GM23338 (cell line): ENCODE measurements at regions not wholly inside any gene's neighbourhood (a gene's known extent, or its start where the extent isn't known, plus 50 kb on each side); places are given as distances from the start of the nearest gene placed in this dataset.

ENCODE experiments used
- ATAC-seq: fragments of 200-7000 bp; cut with Tn5 transposase; 3 replicates; pipeline ENCODE4 v1.9.1; 2020
- DNase-seq: peaks from one replicate; pipeline ENCODE4 v3.0.0-alpha.2; 2015; ENCODE audit warnings: low spot score
- H2AFZ ChIP-seq: fragments of 200-600 bp; sonication (generic); 2 replicates; pipeline ENCODE4 v1.8.0; 2016; ENCODE audit warnings: antibody characterized with exemption, mild to moderate bottlenecking, moderate library complexity
- H3F3A ChIP-seq: fragments of 200-600 bp; sonication (generic); replicated peaks from 2 replicates; pipeline ENCODE4 v1.8.0; 2017; ENCODE audit warnings: antibody characterized with exemption, mixed run types, low read depth
- H3K27ac ChIP-seq: fragments of 200-600 bp; sonication (generic); 2 replicates; pipeline ENCODE4 v1.6.1; 2016; ENCODE audit warnings: low read depth
- H3K27me3 ChIP-seq: fragments of 200-600 bp; sonication (generic); 2 replicates; pipeline ENCODE4 v1.8.0; 2016; ENCODE audit warnings: mild to moderate bottlenecking, mixed run types, moderate library complexity; ENCODE audit not compliant: insufficient read depth
- H3K36me3 ChIP-seq: fragments of 200-600 bp; sonication (generic); 2 replicates; pipeline ENCODE4 v1.8.0; 2016; ENCODE audit warnings: mild to moderate bottlenecking; ENCODE audit not compliant: insufficient read depth
- H3K4me1 ChIP-seq: fragments of 200-600 bp; sonication (generic); 2 replicates; pipeline ENCODE4 v1.8.0; 2016; ENCODE audit warnings: mild to moderate bottlenecking, moderate library complexity; ENCODE audit not compliant: insufficient read depth
- H3K4me2 ChIP-seq: fragments of 200-600 bp; sonication (generic); 2 replicates; pipeline ENCODE4 v1.7.1; 2017; ENCODE audit warnings: mixed run types
- H3K4me3 ChIP-seq: fragments of 200-600 bp; sonication (generic); 2 replicates; pipeline ENCODE4 v1.6.1; 2016; ENCODE audit warnings: mixed run types
- H3K79me2 ChIP-seq: fragments of 200-600 bp; sonication (generic); replicated peaks from 2 replicates; pipeline ENCODE4 v1.8.0; 2017; ENCODE audit warnings: mild to moderate bottlenecking; ENCODE audit not compliant: insufficient read depth
- H3K9me2 ChIP-seq: fragments of 200-600 bp; sonication (generic); 2 replicates; pipeline ENCODE4 v1.8.0; 2017; ENCODE audit not compliant: insufficient read depth
- H4K20me1 ChIP-seq: fragments of 200-600 bp; sonication (generic); replicated peaks from 2 replicates; pipeline ENCODE4 v1.8.0; 2017; ENCODE audit warnings: mild to moderate bottlenecking; ENCODE audit not compliant: insufficient read depth
- H3K27ac Mint-ChIP-seq: 2 replicates; pipeline ENCODE4 v1.8.0; 2020; ENCODE audit warnings: inconsistent platforms, mild to moderate bottlenecking, moderate library complexity, mixed read lengths
- H3K27me3 Mint-ChIP-seq: 3 replicates; pipeline ENCODE4 v1.8.0; 2022; ENCODE audit warnings: low read depth, mild to moderate bottlenecking, moderate library complexity, mixed read lengths, inconsistent platforms; ENCODE audit not compliant: insufficient read depth, poor library complexity
- H3K36me3 Mint-ChIP-seq: 3 replicates; pipeline ENCODE4 v1.8.0; 2021; ENCODE audit warnings: low read depth, mild to moderate bottlenecking, inconsistent platforms, moderate library complexity, mixed read lengths
- H3K4me1 Mint-ChIP-seq: 3 replicates; pipeline ENCODE4 v1.8.0; 2020; ENCODE audit warnings: mild to moderate bottlenecking, inconsistent platforms, mixed read lengths
- H3K4me3 Mint-ChIP-seq: 3 replicates; pipeline ENCODE4 v1.8.0; 2021; ENCODE audit warnings: moderate library complexity, mild to moderate bottlenecking, inconsistent platforms, mixed read lengths
- H3K9me3 Mint-ChIP-seq: 3 replicates; pipeline ENCODE4 v1.8.0; 2020; ENCODE audit warnings: moderate library complexity, mild to moderate bottlenecking, inconsistent platforms, mixed read lengths
- CREB1 ChIP-seq: fragments of 250-450 bp; sonication (Bioruptor Pico); IDR thresholded peaks from 2 replicates; pipeline ENCODE4 v1.5.0; 2020; ENCODE audit warnings: low read depth, mild to moderate bottlenecking, moderate library complexity
- EZH2phosphoT487 ChIP-seq: fragments of 200-600 bp; sonication (generic); IDR thresholded peaks from one replicate; pipeline ENCODE4 v1.8.1; 2018; ENCODE audit warnings: antibody characterized with exemption; ENCODE audit not compliant: unreplicated experiment
- JUNB ChIP-seq: IDR thresholded peaks from one replicate; pipeline ENCODE4 v1.6.1; 2016; ENCODE audit warnings: antibody characterized with exemption; ENCODE audit not compliant: unreplicated experiment
- NANOG ChIP-seq: IDR thresholded peaks from 2 replicates; pipeline ENCODE4 v1.6.1; 2016; ENCODE audit warnings: antibody characterized with exemption, borderline replicate concordance
- POLR2AphosphoS5 ChIP-seq: IDR thresholded peaks from 2 replicates; pipeline ENCODE4 v1.6.1; 2016; ENCODE audit warnings: antibody characterized with exemption, low read depth
- ZNF331 ChIP-seq: fragments of 250-450 bp; sonication (Bioruptor Pico); IDR thresholded peaks from 2 replicates; pipeline ENCODE4 v1.5.0; 2020; ENCODE audit warnings: low read depth, mild to moderate bottlenecking, moderate library complexity
- TF ChIP-seq, protein P1 (sequence below): fragments of 250-450 bp; sonication (Bioruptor Pico); IDR thresholded peaks from 2 replicates; pipeline ENCODE4 v1.5.0; 2020; ENCODE audit warnings: mild to moderate bottlenecking, moderate library complexity
- TF ChIP-seq, protein P2 (sequence below): IDR thresholded peaks from 2 replicates; pipeline ENCODE4 v1.6.1; 2016; ENCODE audit warnings: antibody characterized with exemption
- TF ChIP-seq, protein P3 (sequence below), 2 experiments: fragments of 200-600 bp in 1 of 2; sonication (generic) in 1 of 2; conservative IDR thresholded peaks; 2 replicates each; pipeline versions ENCODE4 v1.5.1 to v1.6.1; 2016 to 2017; ENCODE audit warnings: antibody characterized with exemption in 2 of 2, low read depth in 2 of 2, mild to moderate bottlenecking in 2 of 2, moderate library complexity in 1 of 2

DNA sequence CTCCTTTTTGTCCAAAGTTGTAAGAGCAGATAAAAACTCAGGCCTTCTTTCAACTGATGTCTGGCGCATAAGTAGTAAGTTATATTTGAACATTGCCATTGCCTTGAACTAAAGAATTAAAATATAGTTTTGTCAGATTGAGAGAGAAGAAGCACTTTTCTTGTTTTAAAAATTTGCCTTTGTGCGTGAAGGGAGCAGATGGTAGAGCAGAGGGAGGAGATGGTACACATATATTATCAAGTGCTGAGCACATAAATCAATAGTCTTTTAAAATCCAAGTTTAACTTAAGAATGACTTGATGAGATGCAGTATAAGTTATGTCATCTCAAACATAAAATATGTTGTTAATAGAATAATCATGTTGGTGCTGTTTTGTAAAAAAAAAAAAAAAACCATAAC, 504.6 kb upstream of the KLHL1 start (continued):
- TF ChIP-seq, protein P1, sequence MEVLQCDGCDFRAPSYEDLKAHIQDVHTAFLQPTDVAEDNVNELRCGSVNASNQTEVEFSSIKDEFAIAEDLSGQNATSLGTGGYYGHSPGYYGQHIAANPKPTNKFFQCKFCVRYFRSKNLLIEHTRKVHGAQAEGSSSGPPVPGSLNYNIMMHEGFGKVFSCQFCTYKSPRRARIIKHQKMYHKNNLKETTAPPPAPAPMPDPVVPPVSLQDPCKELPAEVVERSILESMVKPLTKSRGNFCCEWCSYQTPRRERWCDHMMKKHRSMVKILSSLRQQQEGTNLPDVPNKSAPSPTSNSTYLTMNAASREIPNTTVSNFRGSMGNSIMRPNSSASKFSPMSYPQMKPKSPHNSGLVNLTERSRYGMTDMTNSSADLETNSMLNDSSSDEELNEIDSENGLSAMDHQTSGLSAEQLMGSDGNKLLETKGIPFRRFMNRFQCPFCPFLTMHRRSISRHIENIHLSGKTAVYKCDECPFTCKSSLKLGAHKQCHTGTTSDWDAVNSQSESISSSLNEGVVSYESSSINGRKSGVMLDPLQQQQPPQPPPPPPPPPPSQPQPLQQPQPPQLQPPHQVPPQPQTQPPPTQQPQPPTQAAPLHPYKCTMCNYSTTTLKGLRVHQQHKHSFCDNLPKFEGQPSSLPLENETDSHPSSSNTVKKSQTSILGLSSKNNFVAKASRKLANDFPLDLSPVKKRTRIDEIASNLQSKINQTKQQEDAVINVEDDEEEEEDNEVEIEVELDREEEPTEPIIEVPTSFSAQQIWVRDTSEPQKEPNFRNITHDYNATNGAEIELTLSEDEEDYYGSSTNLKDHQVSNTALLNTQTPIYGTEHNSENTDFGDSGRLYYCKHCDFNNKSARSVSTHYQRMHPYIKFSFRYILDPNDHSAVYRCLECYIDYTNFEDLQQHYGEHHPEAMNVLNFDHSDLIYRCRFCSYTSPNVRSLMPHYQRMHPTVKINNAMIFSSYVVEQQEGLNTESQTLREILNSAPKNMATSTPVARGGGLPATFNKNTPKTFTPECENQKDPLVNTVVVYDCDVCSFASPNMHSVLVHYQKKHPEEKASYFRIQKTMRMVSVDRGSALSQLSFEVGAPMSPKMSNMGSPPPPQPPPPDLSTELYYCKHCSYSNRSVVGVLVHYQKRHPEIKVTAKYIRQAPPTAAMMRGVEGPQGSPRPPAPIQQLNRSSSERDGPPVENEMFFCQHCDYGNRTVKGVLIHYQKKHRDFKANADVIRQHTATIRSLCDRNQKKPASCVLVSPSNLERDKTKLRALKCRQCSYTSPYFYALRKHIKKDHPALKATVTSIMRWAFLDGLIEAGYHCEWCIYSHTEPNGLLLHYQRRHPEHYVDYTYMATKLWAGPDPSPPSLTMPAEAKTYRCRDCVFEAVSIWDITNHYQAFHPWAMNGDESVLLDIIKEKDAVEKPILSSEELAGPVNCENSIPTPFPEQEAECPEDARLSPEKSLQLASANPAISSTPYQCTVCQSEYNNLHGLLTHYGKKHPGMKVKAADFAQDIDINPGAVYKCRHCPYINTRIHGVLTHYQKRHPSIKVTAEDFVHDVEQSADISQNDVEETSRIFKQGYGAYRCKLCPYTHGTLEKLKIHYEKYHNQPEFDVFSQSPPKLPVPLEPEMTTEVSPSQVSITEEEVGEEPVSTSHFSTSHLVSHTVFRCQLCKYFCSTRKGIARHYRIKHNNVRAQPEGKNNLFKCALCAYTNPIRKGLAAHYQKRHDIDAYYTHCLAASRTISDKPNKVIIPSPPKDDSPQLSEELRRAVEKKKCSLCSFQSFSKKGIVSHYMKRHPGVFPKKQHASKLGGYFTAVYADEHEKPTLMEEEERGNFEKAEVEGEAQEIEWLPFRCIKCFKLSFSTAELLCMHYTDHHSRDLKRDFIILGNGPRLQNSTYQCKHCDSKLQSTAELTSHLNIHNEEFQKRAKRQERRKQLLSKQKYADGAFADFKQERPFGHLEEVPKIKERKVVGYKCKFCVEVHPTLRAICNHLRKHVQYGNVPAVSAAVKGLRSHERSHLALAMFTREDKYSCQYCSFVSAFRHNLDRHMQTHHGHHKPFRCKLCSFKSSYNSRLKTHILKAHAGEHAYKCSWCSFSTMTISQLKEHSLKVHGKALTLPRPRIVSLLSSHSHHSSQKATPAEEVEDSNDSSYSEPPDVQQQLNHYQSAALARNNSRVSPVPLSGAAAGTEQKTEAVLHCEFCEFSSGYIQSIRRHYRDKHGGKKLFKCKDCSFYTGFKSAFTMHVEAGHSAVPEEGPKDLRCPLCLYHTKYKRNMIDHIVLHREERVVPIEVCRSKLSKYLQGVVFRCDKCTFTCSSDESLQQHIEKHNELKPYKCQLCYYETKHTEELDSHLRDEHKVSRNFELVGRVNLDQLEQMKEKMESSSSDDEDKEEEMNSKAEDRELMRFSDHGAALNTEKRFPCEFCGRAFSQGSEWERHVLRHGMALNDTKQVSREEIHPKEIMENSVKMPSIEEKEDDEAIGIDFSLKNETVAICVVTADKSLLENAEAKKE: no peak
- TF ChIP-seq JUNB: no peak

DNA sequence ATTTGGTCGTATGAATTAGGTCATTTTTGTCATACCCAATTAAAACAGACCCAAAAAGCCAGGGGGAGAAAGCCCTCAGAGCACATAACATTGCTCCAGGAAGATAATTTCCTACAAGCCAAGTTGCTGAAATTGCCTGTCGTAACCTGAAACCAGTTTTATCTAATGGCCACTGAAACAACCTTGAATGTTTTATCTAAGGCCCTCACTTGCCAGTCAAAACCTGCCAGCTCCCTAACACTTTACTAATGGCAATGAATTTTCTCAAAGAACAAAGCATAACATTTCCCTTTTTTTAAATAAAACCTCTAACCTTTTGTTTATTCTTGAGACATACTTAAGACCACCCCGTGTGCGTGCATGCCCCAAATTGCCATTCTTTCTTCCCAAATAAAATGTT, 496.2 kb upstream of the KLHL1 start:
- no peak overlapping the region for H3K4me2 ChIP-seq
- TF ChIP-seq, protein P2, sequence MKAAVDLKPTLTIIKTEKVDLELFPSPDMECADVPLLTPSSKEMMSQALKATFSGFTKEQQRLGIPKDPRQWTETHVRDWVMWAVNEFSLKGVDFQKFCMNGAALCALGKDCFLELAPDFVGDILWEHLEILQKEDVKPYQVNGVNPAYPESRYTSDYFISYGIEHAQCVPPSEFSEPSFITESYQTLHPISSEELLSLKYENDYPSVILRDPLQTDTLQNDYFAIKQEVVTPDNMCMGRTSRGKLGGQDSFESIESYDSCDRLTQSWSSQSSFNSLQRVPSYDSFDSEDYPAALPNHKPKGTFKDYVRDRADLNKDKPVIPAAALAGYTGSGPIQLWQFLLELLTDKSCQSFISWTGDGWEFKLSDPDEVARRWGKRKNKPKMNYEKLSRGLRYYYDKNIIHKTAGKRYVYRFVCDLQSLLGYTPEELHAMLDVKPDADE: no peak
- TF ChIP-seq POLR2AphosphoS5 (no peak), EZH2phosphoT487 (no peak), CREB1 (no peak), NANOG (no peak), ZNF331 (CRISPR knock-in tag) (no peak)
- TF ChIP-seq, protein P3, sequence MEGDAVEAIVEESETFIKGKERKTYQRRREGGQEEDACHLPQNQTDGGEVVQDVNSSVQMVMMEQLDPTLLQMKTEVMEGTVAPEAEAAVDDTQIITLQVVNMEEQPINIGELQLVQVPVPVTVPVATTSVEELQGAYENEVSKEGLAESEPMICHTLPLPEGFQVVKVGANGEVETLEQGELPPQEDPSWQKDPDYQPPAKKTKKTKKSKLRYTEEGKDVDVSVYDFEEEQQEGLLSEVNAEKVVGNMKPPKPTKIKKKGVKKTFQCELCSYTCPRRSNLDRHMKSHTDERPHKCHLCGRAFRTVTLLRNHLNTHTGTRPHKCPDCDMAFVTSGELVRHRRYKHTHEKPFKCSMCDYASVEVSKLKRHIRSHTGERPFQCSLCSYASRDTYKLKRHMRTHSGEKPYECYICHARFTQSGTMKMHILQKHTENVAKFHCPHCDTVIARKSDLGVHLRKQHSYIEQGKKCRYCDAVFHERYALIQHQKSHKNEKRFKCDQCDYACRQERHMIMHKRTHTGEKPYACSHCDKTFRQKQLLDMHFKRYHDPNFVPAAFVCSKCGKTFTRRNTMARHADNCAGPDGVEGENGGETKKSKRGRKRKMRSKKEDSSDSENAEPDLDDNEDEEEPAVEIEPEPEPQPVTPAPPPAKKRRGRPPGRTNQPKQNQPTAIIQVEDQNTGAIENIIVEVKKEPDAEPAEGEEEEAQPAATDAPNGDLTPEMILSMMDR (conservative IDR thresholded peaks at IDR 0.05; ENCODE audit: low read depth in 2 of 2): no peak

More for the DNA sequence above, 496.2 kb upstream of the KLHL1 start:
- H3K27me3 ChIP-seq: no peaks in the 10 kb centered on the region
- no peak overlapping the region for H3K27ac Mint-ChIP-seq
- DNase-seq (peak; percentile 23), ATAC-seq (no peak)
- H3F3A ChIP-seq: no peaks in the 10 kb centered on the region
- H3K79me2 ChIP-seq: no peaks in the 10 kb centered on the region
- H3K4me1 Mint-ChIP-seq: peaks cover 13% of the 10 kb centered on the region
- H3K9me3 Mint-ChIP-seq: no peaks in the 10 kb centered on the region
- H3K9me2 ChIP-seq: no peaks in the 10 kb centered on the region
- no peak overlapping the region for H3K4me3 Mint-ChIP-seq
- H3K36me3 Mint-ChIP-seq: no peaks in the 10 kb centered on the region
- no peak overlapping the region for H3K4me3 ChIP-seq
- H2AFZ ChIP-seq: no peak overlapping the region
- no peaks in the 10 kb centered on the region for H3K4me1 ChIP-seq
- H4K20me1 ChIP-seq: no peaks in the 10 kb centered on the region
- H3K36me3 ChIP-seq: no peaks in the 10 kb centered on the region
- no peak overlapping the region for H3K27ac ChIP-seq
- no peaks in the 10 kb centered on the region for H3K27me3 Mint-ChIP-seq
